Ishikawa (cell line): ENCODE measurements at regions not wholly inside any gene's neighbourhood (a gene's known extent, or its start where the extent isn't known, plus 50 kb on each side); places are given as distances from the start of the nearest gene placed in this dataset.
A peak's percentile ranks its signal among the peaks of the same experiment; 100 is the strongest.

ENCODE experiments used
- CEBPB ChIP-seq: IDR thresholded peaks from 2 replicates; pipeline ENCODE4 v1.6.1; 2012
- CREB1 ChIP-seq: IDR thresholded peaks from 2 replicates; pipeline ENCODE4 v1.6.1; 2012; ENCODE audit warnings: low read depth
- EGR1 ChIP-seq: IDR thresholded peaks from 2 replicates; pipeline ENCODE4 v1.6.1; 2012
- EP300 ChIP-seq: IDR thresholded peaks from 2 replicates; pipeline ENCODE4 v1.6.1; 2012; ENCODE audit warnings: borderline replicate concordance
- FOXM1 ChIP-seq: IDR thresholded peaks from 2 replicates; pipeline ENCODE4 v1.6.1; 2012; ENCODE audit warnings: low read depth, borderline replicate concordance
- MAX ChIP-seq: IDR thresholded peaks from 2 replicates; pipeline ENCODE4 v1.6.1; 2012
- NFIC ChIP-seq: IDR thresholded peaks from 2 replicates; pipeline ENCODE4 v1.6.1; 2012
- RAD21 ChIP-seq: IDR thresholded peaks from 2 replicates; pipeline ENCODE4 v1.6.1; 2012; ENCODE audit warnings: low read depth
- REST ChIP-seq: IDR thresholded peaks from 2 replicates; pipeline ENCODE4 v1.6.1; 2012; ENCODE audit warnings: low read depth, mild to moderate bottlenecking
- TAF1 ChIP-seq: IDR thresholded peaks from 2 replicates; pipeline ENCODE4 v1.6.1; 2012; ENCODE audit warnings: low read depth, mild to moderate bottlenecking
- TCF12 ChIP-seq: IDR thresholded peaks from 2 replicates; pipeline ENCODE4 v1.6.1; 2012; ENCODE audit warnings: low read depth
- TEAD4 ChIP-seq: IDR thresholded peaks from 2 replicates; pipeline ENCODE4 v1.6.1; 2012
- USF1 ChIP-seq: IDR thresholded peaks from 2 replicates; pipeline ENCODE4 v1.6.1; 2012
- YY1 ChIP-seq: IDR thresholded peaks from 2 replicates; pipeline ENCODE4 v1.6.1; 2012; ENCODE audit warnings: low read depth
- ZBTB7A ChIP-seq: IDR thresholded peaks from 2 replicates; pipeline ENCODE4 v1.6.1; 2012; ENCODE audit warnings: low read depth

DNA sequence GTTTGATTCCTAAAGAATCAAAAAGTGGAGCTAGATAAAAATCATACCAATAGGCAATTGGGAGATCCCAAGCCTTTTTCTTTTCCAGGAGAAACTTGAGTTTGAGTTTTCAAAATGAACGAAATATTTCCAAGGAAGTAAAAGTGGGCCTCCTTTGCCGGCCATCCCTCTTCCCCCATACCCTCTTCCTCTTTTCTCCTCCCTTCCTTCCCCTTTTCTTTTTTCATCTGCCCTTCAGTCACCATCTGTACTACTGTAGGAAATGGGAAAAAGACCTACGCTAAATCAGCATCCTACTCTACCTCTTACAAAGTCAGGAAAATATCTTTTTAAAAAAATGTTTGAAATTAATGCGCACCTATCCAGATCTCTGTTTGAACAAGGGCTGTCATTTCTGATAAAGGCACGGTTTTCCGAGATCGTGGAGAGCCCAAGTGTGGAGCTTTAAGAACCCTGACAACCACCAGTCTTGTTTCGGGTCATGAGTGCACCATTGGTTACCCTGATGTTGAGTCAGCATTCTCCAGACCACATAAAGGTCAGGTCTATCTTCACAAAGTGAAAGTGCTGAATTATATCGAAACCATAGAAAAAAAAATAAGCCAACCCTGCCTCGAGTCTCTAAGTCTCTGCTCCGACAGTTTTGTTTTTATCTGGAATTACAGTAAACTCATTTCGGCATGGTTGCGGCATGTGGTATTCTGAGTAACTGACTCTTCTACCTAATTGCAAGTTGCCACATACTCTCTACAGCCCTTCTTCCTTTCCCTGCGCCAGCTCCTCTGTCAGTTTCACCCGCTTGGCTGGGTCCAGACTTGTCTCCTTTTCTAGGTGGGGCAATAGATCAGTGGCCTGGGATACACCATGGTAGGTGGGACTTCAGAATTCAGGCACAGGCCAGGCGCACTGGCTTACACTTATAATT is 140.2 kb upstream of the KLF3 start:
- TF ChIP-seq ZBTB7A (no peak), USF1 (no peak), CEBPB (no peak), YY1 (no peak), RAD21 (no peak), MAX (no peak), NFIC (no peak), TAF1 (no peak)

- TF ChIP-seq REST, result no peak
- TF ChIP-seq TCF12, result no peak
- TF ChIP-seq EP300, result no peak
- no peak for TF ChIP-seq TEAD4
- TF ChIP-seq USF1, result no peak
- TF ChIP-seq CEBPB, result no peak
- no peak for TF ChIP-seq CREB1
- TF ChIP-seq TAF1, result no peak
- no peak for TF ChIP-seq NFIC
- TF ChIP-seq FOXM1, result no peak
- TF ChIP-seq YY1, result no peak
- no peak for TF ChIP-seq MAX
- TF ChIP-seq RAD21, result no peak
- TF ChIP-seq ZBTB7A, result no peak
- TF ChIP-seq EGR1, result no peak
Measured at GRCh38 chr4:38526412-38526811, 137.6 kb upstream of the KLF3 start.

- 0 out of 2 replicates have a peak, but pooled peaks have one; percentile 23 for TF ChIP-seq TEAD4
- peak; percentile 12; the same call in 1 of the 2 replicates for TF ChIP-seq USF1
- peak; percentile 42; the same call in 1 of the 2 replicates for TF ChIP-seq MAX
- no peak for TF ChIP-seq YY1
Measured at GRCh38 chr4:38529189-38530115, 134.5 kb upstream of the KLF3 start.

- TF ChIP-seq REST (no peak), MAX (no peak), EGR1 (no peak), CEBPB (no peak), CREB1 (no peak), YY1 (no peak), ZBTB7A (no peak), TAF1 (no peak), NFIC (no peak), EP300 (no peak), TCF12 (no peak), TEAD4 (no peak), FOXM1 (no peak), RAD21 (no peak), USF1 (no peak)
Measured at GRCh38 chr4:38530486-38530885, 133.5 kb upstream of the KLF3 start.
